ENCODE measurements at regions not wholly inside any gene's neighbourhood (a gene's known extent, or its start where the extent isn't known, plus 50 kb on each side); places are given as distances from the start of the nearest gene placed in this dataset.

DNA sequence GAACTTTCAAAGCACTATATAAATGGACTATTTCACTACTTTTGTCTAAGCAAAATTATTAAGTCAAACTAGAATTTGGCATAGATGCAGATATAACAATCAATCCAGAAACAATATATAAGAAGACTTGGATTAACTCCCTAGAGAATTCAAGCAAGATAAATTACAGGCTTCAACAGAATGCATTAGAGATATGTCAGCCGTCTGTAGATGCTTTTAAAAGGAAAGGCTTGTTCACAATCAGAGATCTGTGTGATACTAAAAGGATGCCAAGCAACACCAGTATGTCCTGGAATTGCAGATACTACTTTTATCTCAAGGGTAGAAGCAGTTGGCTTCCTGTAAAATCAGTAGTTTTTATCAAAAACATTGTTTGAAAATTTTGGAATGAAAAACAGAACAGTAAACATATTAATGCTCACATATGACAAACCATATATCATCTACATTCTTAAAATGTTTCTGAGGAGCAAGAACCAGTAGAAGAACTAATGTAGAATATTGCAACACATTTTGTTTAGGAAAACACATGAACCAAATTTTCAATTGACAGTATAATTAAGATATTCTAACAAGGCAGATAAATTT, 947.9 kb upstream of the LRRN3 start:
- DNase-seq, result no peak
- no peak for ATAC-seq

DNA sequence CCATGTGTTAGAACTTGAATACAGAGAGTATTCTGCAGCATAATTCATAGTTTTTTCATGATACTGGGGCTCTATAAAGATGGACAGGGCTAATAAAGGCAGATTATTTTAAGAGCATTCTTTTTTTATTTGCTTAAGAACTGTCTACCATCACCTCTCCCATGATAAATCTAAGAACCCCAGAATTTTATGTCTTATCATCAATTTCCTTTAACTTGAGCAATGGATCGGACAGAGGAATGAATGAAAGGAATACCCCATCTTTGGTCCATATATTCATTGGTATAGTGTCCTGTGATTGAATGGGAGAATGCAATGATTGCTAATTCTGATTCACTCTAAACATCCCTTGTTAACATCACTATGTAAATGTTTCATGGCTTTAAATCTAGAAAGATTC, 946.3 kb upstream of the LRRN3 start:
- DNase-seq (no peak), ATAC-seq (no peak)

DNA sequence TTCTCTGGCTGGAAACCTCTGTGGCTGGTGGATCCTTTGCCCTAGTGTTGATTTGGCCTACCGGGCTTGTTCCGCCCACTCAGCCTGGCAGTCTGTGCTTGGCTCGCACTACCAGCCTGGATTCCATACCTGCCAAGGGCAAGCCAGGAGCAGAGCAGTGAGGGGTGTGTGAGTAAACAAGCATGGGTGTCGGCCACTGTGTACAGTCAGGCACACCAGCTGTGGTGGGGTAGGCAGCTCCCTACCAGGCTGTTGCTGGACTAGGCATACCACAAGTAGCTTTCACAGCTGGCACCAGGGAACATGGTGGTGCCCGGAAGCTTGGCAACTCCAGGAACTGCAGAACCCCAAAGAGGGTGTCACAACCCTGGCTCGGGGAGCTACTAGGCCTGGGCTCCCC, 942.9 kb upstream of the LRRN3 start:
- no peak for ATAC-seq
- DNase-seq, result no peak

DNA sequence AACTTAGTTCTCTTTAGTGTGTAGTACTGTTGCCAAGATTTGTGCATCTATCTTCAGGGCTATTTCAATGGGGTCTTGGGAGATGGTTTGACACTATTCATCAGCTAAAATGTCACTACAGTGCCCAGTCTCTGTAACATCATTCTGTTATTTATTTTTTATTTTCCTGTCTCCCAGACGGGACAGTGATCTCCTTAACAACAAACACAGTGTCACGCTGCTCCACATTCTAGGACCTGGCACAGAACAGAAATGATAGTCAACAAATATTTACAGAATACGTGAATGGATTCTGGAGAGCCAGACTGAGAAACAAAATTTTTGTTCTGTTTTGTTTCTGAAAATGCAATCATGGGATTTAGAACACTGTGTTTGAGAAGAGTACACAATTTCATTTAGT, 937.7 kb upstream of the LRRN3 start:
- DNase-seq (no peak), ATAC-seq (no peak)

DNA sequence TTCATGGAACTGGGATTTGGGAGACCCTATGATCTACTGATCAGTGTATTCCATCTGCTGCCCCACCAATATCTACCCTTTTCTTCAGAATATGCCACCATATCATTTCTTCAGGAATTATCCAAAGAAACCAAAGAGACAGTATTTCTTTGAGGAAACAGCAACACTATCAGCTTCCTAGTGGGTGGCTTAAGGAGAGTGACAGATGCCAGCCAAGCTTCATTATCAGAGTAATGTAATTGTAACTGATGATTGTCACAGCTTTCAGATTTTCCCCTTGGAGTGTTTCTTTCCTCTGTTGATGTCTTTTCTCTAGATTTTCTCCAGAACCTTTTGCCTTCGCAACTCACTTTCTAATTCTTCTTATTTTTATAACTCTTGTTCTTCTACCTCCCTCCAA, 934.4 kb upstream of the LRRN3 start:
- no peak for ATAC-seq

DNA sequence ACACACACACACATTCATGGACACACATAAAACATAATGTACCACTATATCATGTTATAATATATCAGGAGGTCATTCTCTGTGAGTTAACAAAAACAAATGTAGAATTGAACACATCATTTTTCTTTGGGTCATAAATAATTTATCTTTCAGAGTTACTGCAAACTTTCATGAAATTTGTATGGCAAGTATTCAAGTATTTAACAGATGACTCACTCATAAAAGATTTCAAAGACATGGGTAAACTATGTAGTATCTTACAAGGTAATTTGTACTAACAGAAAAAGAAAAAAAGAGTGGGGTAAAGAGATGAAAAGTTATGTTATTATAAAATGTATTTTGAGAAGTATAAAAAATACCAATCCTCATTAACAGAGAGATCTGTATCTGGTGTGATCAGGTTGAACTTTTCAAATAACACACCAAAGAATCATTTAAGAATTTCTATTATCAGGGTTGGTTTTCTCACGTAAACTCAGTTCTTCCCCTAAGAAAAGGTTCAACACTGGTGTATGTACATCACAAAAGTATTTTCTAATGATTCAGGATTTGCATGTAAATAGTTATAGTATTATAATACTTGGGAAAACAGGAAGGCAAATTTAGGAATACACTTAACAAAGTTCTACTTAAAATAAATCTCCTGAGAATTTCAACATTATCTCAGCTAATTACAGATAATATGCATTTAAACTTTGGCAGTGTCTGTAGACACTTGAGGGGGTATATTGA, 933.1 kb upstream of the LRRN3 start:
- no peak for DNase-seq
- no peak for ATAC-seq

More for the DNA sequence above, 934.4 kb upstream of the LRRN3 start:
- no peak for DNase-seq

DNA sequence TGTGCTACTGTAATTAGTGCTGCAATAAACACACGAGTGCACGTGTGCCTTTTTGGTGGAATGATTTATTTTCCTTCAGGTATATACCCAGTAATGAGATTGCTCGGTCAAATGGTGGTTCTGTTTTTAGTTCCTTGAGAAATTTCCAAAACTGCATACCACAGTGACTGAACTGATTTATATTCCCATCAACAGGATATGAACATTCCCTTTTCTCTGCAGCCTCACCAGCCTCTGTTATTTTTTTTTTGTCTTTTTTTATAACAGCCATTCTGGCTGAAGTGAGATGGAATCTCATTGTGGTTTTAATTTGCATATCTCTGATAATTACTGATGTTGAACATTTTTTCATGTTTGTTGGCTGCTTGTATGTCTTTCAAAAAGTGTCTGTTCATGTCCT, 922.9 kb upstream of the LRRN3 start:
- ATAC-seq (no peak), DNase-seq (no peak)

DNA sequence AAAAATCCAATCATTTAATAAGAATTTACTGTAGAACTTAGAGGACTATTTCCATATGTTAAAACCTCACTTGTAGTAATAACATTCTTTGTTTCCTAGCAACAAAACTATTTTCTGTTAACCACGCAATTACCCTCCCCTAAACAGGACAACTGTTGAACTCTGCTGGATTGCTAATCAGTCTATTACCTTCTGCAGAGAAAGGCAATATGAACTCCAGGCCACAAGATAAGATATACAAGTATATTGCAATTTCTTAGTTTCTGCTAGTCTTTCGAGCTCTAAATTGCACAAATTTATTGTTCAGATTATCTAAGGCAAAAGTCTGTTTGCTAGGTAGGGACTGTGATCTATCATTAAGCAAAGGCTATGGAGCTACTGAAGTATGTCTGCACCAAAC, 920.1 kb upstream of the LRRN3 start:
- ATAC-seq (no peak), DNase-seq (no peak)

DNA sequence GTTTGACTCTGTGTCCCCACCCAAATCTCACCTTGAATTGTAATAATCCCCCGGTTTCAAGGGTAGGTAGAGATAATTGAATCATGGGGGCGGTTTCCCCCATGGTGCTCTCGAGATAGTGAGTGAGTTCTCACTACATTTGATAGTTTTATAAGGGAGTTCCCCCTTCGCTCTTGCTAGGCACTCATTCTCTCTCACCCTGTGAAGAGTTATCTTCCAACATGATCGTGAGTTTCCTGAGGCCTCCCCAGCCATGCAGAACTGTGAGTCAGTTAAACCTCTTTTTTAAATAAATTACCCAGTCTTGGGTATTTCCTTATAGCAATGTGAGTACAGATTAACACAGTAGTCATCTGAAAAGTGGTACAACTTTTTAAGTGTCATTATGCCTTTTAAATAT, 913.5 kb upstream of the LRRN3 start:
- peak; percentile 49 for ATAC-seq

DNA sequence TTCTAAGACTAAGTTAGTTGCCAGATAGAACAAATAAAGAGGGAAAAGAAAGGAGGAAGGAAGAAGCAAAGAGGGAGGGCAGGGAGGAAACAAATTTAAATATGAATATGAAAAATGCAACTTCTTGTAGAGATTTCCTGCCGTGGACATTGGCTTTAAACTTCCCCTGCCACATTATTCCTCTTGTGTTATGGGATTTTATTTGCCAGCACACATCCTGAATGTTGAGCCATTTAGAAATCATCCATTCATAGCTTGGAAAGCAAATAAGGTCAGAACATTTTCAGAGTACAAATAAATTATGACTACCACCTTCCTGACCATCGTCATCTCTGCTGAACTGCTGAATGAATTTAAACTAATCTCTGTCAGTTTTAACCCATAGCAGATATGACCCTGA, 911.9 kb upstream of the LRRN3 start:
- no peak for DNase-seq
- no peak for ATAC-seq

More for the DNA sequence above, 913.5 kb upstream of the LRRN3 start:
- no peak for DNase-seq

DNA sequence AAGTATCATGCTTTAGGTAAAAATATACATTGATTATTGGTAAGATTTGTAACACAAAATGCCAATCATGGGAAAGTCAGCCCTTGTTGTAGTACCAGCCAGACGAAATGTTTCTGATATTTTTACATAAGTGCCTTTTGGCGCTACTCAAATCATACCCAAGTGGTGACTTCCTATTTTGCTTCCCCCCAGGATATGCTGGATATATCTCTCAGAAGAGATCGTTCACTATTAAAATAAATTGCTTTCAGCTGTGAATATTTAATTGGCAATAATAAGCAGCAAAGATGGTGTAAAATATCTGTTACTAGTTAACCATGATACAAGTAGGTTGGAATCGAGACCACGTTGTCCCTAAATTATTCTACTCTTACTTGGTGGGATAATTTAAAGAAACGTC, 909.2 kb upstream of the LRRN3 start:
- ATAC-seq (no peak), DNase-seq (no peak)

DNA sequence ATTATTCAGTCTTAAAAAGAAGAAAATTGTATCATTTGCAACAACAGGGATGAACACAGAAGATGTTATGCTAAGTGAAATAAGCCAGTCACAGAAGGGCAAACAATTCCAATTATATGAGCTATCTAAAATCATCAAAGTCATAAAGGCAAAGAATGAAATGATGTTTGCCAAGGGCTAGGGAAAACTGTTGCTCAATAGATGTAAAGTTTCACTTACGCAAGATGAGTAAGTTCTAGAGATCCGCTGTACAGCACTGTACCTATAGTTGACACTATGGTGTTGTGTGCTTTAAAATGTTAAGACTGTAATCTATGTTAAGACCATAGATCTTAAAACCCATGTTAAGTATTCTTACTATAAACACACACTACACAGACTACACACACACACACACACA, 904.6 kb upstream of the LRRN3 start:
- no peak for ATAC-seq
- DNase-seq, result no peak

DNA sequence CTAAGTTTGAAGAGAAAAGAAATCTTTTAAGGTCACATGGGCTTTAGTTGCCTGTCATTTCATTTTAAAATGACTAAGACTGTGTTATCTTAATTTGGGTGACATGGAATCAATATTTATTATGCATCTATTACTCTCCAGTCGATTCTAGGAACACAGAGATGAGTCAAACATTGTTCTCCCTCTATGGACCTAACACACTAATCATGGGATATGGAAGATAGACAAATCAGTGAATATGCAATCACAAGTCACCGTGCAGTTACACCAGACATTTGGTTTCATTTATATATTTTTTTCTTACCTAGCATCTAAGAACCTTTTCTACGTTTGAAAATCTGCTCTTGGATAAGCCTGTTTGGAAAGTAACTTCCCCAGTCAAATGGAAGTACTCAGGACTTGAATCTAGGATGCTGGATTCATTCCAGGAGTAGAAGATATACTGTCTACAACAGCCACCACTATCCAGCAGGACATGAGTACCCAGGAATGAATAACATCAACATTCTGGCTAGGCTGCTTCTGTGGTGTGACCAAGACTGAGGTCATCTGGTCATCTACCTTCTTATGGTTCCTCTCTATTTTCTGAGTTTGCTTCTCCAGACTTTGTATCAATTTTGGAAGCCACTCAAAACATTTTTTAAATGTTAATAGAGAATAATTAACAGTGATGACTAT, 902.9 kb upstream of the LRRN3 start:
- no peak for DNase-seq
- ATAC-seq, result no peak

DNA sequence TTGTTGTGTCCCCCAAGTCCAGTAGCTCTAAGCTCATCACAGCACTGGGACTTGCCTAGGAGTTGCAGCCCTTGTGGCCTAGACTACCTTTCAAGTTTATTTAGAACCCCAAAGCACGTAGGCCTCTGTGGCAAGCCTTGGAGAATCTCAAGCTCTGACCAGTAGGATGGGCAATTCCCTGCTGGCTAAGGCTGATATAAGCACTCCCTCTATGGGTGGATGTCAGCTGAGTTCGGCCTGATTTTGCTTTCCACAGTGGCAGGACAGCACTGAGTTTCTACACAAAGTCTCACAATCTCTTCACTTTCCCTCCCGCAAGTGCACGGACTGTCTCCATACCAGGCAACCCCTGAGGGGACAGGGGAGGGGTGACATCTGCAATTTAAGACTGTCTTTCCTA, 886.4 kb upstream of the LRRN3 start:
- no peak for ATAC-seq
- no peak for DNase-seq

DNA sequence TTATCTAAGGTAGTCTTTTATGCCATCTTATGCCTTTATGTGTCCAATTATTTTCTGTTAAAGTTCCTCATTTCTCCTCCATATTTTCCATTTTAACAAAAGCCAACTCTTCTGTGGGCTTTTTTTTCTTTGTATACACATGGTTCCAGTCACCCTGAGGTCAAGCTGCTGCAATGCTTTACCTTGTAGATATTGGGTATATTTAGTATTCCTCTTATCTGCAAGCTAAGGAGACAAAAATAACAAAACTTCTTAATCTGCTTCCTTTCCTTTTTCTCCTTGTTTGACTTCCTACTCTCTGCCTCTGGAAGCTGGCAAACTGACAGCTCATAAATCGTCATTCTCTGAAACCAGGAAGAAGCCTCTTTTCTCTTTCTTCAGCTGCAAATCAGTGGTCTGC, 885.0 kb upstream of the LRRN3 start:
- ATAC-seq, result no peak

DNA sequence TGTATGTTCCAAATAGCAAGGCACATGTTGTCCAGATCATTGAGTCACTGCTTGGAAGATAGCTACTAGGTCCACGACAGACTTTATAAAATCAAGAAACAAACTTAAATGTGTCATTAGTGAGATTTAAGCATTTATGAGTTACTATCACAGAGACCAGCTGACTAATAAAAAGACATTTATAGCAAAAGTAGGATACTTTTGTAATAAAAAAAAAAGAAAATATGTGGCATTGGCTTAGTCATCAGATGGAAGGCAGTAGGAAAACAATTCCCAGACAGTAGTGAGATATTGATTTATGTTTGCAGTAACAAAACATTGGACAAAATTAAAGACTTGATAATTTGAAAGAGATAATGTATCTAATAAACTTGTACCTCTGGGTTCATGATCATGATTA, 881.0 kb upstream of the LRRN3 start:
- ATAC-seq (no peak), DNase-seq (no peak)

More for the DNA sequence above, 885.0 kb upstream of the LRRN3 start:
- DNase-seq, result no peak

DNA sequence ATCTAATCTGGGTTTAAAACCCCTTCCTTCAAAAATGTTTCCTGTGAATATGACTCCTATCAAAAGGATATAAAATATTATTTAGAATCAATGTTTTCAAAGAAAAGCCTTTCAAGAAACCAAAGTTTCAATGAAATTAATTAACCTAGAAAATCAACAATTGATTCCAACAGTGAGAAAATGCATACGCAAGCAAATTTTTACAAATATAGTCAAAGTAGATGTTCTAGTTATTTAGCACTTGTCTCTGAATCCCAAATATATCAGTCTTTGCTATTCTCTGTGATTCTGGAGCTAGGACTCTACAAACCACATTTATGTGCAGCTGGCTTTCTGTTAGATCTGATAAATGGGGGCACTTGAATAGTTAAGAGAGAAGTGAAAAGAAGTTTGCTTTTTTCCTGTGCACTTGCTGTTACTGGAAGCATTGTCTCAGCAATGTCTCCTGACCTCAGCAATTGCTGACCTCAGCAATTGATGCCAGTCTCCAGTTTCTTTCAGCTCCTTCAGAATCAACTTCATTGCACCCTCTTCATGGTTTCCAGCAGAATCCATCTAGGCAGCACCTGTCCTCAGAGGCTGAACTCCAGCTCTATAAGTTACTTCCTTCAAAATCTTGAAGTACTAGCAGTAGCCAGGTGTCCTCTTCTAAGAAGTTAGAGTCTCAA, 879.9 kb upstream of the LRRN3 start:
- DNase-seq, result no peak
- ATAC-seq, result no peak

DNA sequence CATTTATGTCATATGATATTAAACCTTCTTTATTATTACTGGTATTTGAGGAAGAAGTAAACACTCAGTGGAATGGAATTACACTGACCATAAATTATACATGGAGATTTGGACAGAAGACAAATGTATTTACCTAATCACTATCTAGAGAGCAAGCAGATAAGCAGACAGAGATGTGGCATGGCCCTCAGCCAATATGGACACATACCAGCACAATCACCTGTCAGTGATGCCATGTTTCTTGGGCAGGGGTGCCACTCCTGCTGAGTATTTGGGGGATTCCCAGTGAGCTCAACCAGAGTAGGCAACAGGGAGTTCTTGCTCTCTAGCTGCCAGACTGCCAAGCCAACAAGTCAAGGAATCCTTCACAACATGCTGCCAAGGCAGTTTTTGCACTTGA, 866.3 kb upstream of the LRRN3 start:
- ATAC-seq (no peak), DNase-seq (no peak)

DNA sequence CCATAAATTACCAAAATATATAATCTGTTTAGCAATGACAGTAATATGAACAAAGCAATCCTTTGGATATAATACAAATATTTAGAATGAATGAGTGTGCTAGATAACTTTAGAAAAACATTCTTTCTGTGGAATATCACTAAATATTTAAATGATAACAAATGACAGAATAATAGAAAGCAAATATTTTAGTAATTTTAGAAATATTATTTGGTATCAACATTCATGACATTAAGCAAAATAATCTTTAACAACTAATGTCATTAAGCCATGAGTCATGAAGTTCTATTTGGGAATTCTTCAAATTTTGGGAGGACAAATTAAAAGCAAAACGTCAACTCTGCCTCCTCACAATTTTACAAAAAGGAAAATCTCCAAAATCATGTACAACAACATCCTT, 844.8 kb upstream of the LRRN3 start:
- DNase-seq, result no peak
- no peak for ATAC-seq

DNA sequence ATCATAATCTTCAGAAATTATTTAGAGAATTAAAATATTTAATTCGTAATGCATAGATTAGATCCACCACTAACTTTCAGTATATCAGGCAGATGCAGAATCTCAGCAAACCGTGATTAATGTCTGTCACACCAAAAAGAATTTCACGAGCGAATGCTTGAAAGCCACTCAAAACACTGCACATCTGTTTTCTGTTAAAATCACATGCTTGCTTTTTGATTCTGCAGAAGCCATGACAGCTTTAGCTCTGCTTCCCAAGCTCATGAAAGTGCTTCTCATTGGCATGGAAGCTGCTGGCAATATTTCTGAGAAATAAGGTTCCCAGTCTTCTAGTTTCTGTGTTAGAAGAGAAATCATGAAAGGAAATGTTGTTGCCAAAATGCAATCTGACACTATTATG, 837.8 kb upstream of the LRRN3 start:
- ATAC-seq, result no peak
- DNase-seq, result no peak

DNA sequence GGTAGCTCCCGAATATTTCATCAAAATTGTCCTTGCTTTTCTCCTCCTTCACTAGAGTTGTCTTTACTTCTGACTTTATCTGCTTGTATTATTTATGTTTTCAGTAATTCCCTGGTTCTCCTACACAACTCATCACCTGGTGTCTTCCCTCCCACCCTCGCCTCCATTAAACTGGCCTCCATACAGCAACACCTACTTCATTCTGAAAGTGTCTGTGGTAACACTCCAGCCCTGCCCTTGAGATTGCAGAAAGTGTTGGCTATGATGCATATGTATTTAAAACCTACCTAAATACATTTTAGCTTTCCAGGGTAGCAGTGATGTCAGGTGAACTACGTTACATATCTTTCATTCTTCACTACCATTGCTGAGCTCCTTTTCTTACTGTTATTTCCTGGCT, 833.3 kb upstream of the LRRN3 start:
- no peak for DNase-seq

DNA sequence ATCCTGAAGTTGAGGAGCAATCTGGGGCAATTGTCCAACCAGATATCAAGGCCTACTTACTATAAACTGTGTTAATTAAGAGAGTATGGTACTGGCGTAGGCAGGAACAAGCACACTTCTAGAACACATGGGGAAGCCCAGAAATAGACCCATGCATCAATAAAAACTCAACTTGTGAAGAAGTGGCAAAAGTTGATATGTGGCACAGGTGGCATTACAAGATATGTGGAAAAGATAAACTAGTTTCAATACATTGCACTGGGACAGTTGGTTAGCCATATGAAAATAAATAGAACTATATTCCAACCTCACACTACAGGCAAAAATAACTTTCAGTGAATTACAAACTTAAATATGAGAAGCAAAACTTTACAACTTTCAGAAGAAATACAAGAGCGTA, 828.7 kb upstream of the LRRN3 start:
- no peak for ATAC-seq

More for the DNA sequence above, 833.3 kb upstream of the LRRN3 start:
- no peak for ATAC-seq

DNA sequence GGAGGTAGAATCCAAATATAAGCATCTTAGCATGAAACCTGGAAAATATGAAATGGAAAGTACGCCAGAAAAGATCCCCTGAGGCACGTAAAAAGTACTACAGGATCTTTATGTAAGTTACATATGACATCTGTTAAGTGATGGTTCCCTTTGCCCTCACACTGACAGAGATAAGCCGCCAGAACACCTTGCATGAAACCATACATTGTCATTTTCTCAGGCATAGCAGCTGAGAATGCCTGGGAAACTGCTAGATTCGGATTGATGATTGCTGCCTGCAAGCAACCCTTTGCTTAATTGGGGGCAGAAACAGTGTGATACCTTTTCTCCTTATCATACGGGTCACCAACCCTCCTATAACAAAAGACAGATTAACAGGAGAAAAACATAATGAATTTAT, 826.6 kb upstream of the LRRN3 start:
- DNase-seq, result no peak
- no peak for ATAC-seq

More for the DNA sequence above, 828.7 kb upstream of the LRRN3 start:
- no peak for DNase-seq

Data from stimulated activated naive CD8-positive, alpha-beta T cell treated with anti-CD3 and anti-CD28 coated beads, Interleukin-15, Interleukin-2, amounts not matched to agents 100 U/mL and 50 U/mL, for 24 hours (primary cell).